Fibroblast of pulmonary artery (primary cell): ENCODE measurements at regions not wholly inside any gene's neighbourhood (a gene's known extent, or its start where the extent isn't known, plus 50 kb on each side); places are given as distances from the start of the nearest gene placed in this dataset.

Source experiments
- DNase-seq: peaks from one replicate; pipeline ENCODE4 v3.0.0-alpha.2; 2010; ENCODE audit warnings: low read depth
- H3K4me3 ChIP-seq: replicated peaks from 2 replicates; pipeline ENCODE4 v1.5.1; 2011; ENCODE audit warnings: low read depth, mild to moderate bottlenecking, control low read depth, low read length, moderate library complexity
- TF ChIP-seq, protein P1 (sequence below): IDR thresholded peaks from 2 replicates; pipeline ENCODE4 v1.5.1; 2011; ENCODE audit warnings: mild to moderate bottlenecking, control low read depth, low read length, inconsistent platforms; ENCODE audit errors: missing control alignments

DNA sequence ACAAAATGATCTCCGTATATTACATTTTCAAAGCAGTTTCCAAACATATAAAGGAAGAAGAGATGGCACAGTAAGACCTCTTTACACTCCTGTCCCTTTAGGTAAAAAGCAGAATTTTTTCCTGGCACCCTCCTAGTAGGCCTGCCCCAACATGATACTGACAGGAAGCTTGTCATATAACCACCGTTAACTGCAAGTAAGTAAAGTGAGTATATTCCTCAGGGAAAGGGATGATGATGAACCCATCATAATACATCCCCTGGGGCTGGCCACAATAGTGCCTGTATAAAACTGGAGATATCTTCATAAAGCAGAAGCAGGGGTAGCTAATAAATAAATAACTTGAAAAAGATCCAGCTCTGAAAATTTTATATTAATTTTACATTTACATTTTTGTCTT is 893.0 kb downstream of the DIPK2A start:
- TF ChIP-seq, protein P1, sequence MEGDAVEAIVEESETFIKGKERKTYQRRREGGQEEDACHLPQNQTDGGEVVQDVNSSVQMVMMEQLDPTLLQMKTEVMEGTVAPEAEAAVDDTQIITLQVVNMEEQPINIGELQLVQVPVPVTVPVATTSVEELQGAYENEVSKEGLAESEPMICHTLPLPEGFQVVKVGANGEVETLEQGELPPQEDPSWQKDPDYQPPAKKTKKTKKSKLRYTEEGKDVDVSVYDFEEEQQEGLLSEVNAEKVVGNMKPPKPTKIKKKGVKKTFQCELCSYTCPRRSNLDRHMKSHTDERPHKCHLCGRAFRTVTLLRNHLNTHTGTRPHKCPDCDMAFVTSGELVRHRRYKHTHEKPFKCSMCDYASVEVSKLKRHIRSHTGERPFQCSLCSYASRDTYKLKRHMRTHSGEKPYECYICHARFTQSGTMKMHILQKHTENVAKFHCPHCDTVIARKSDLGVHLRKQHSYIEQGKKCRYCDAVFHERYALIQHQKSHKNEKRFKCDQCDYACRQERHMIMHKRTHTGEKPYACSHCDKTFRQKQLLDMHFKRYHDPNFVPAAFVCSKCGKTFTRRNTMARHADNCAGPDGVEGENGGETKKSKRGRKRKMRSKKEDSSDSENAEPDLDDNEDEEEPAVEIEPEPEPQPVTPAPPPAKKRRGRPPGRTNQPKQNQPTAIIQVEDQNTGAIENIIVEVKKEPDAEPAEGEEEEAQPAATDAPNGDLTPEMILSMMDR, result no peak
- DNase-seq, result no peak

DNA sequence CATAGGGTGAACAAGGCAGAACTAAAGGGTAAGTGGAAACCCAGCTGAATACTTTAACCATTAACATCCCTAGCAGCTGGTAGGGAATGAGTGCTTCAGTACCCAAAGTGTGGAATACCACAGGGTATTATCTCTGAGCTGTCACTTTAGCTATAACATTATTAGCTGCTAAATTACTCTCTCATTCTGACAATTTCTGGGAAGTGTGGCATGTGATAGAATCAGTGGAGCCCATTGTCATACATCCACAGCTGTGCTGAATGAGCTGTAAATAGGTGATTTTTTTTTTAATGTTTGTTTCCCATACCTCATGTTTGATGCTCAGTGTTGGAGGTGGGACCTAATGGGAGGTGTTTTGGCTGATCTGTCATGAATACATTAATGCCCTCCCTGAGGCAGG is 894.3 kb downstream of the DIPK2A start:
- DNase-seq, result no peak
- H3K4me3 ChIP-seq, result no peak overlapping the region
- TF ChIP-seq, protein P1, result no peak

More for the DNA sequence above, 893.0 kb downstream of the DIPK2A start:
- H3K4me3 ChIP-seq, result no peak overlapping the region

DNA sequence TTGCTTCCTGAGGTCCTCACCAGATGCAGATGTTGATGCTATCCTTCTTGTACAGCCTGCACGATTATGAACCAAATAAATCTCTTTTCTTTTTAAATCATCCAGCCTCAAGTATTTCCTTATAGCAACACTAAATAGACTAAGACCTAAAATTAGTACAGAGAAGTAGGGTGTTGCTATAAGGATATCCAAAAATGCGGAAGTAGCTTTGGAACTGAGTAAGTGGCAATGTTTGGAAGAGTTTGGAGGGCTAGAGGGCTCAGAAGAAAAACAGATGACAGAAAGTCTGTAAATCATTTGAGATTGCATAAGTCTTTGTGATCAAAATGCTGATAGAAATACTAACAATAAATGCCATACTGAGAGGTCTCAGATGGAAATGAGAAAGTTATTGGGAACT is 894.9 kb downstream of the DIPK2A start:
- TF ChIP-seq, protein P1, result no peak
- H3K4me3 ChIP-seq, result no peak overlapping the region
- no peak for DNase-seq

DNA sequence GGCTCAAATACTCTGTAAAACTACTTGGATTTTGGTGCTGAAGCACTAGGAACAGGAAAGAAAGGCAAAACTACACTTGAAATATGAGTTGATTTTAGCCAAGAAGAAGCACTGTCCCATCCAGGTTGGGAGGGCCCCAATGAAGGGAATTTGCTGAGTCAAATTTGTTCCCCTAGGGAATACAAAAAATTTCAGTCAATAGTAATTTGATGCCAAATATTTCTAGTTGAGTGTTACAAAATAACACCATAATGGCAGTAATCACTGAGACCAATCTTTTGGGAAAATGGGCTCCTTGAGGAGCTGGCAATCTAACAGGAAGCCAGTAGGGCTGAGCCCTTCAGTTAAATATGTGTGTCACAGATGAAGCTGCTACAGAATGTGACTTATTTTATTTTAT is 896.9 kb downstream of the DIPK2A start:
- peak; percentile 14 for DNase-seq
- no peak overlapping the region for H3K4me3 ChIP-seq
- TF ChIP-seq, protein P1, result no peak

DNA sequence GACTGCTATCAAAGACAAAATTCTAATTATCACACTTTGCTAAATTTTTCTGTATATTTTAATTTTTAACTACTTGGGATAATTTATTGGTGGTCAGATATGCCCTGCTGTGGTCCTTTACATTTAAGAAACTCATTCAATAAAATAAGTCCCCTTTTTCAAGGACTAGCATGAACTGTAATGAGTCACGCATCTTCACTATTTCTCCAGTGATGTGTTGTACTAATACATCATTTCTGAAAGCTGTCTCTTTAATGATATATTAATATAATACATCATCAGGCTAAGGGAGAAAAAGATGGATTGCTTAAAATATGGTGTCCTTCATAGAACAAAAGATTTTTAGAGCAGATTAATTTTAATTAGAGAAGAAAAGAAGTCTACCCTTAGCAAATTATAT is 901.4 kb downstream of the DIPK2A start:
- no peak overlapping the region for H3K4me3 ChIP-seq
- no peak for DNase-seq
- TF ChIP-seq, protein P1, result no peak

DNA sequence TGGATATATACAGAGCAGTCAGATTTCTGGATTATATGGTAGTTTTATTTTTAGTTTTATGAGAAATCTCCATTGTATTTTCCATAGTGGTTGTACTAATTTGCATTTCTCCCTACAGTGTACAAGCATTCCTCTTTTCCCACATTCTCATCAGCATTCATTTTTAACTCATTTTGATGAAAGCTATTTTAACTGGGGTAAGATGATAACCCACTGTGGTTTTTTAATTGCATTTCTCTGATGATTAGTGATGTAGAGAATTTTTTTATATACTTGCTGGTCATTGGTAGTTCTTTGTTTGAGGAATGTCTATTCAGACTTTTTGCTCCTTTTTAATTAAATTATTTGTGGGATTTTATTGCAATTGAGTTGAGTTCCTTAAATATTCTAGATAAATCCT is 903.6 kb downstream of the DIPK2A start:
- TF ChIP-seq, protein P1, result no peak
- DNase-seq, result no peak
- no peak overlapping the region for H3K4me3 ChIP-seq

DNA sequence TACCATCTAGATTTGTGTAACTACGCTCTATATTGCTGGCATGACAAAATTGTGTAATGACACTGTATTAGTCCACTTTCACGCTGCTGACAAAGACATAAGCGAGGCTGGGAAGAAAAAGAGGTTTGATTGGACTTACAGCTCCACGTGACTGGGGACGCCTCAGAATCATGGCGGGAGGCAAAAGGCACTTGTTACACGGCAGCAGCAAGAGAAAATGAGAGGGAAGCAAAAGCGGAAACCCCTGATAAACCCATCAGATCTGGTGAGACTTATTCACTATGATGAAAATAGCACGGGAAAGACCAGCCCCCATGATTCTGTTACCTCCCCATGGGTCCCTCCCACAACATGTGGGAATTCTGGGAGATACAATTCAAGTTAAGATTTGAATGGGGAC is 905.7 kb downstream of the DIPK2A start:
- H3K4me3 ChIP-seq, result no peak overlapping the region
- no peak for DNase-seq
- TF ChIP-seq, protein P1, result no peak
